Neuronal stem cell (in vitro differentiated cells): ENCODE measurements at regions not wholly inside any gene's neighbourhood (a gene's known extent, or its start where the extent isn't known, plus 50 kb on each side); places are given as distances from the start of the nearest gene placed in this dataset.

Experiments
- DNase-seq: peaks from one replicate; pipeline ENCODE4 v3.0.0-alpha.2; 2013; ENCODE audit warnings: low spot score
- H2AFZ ChIP-seq: one replicate; pipeline ENCODE4 v1.6.1; 2013; ENCODE audit warnings: mild to moderate bottlenecking, low read length, inconsistent platforms
- H2AK5ac ChIP-seq: 2 replicates; pipeline ENCODE4 v1.6.1; 2013; ENCODE audit warnings: low read depth, mild to moderate bottlenecking, inconsistent platforms, low read length, moderate library complexity, mixed read lengths
- H2BK120ac ChIP-seq: 2 replicates; pipeline ENCODE4 v1.6.1; 2013; ENCODE audit warnings: low read depth, mild to moderate bottlenecking, inconsistent platforms, low read length, moderate library complexity, mixed read lengths
- H2BK12ac ChIP-seq: one replicate; pipeline ENCODE4 v1.6.1; 2013; ENCODE audit warnings: low read length, inconsistent platforms
- H2BK15ac ChIP-seq: 2 replicates; pipeline ENCODE4 v1.6.1; 2013; ENCODE audit warnings: mild to moderate bottlenecking, low read length, inconsistent platforms, mixed read lengths
- H2BK5ac ChIP-seq: one replicate; pipeline ENCODE4 v1.6.1; 2013; ENCODE audit warnings: inconsistent platforms, mild to moderate bottlenecking, low read length, moderate library complexity
- H3K14ac ChIP-seq: one replicate; pipeline ENCODE4 v1.6.1; 2013; ENCODE audit warnings: low read length, inconsistent platforms
- H3K18ac ChIP-seq: 2 replicates; pipeline ENCODE4 v1.6.1; 2013; ENCODE audit warnings: low read length, inconsistent platforms
- H3K23ac ChIP-seq: 2 replicates; pipeline ENCODE4 v1.6.1; 2013; ENCODE audit warnings: low read depth, mild to moderate bottlenecking, mixed read lengths, low read length, inconsistent platforms; ENCODE audit not compliant: poor library complexity
- H3K27ac ChIP-seq: replicated peaks from 3 replicates; pipeline ENCODE4 v1.5.1; 2013; ENCODE audit warnings: low read length, inconsistent platforms
- H3K27me3 ChIP-seq, 3 experiments: 2 replicates each; pipeline ENCODE4 v1.6.1; 2013; ENCODE audit warnings: low read length in 3 of 3, mild to moderate bottlenecking in 2 of 3, inconsistent platforms in 1 of 3, low read depth in 1 of 3, mixed read lengths in 1 of 3, moderate library complexity in 1 of 3; ENCODE audit not compliant: control insufficient read depth in 3 of 3, insufficient read depth in 3 of 3
- H3K36me3 ChIP-seq, 2 donors: replicated peaks in 1 of 2; 2 replicates each; pipeline ENCODE4 v1.6.1; 2013; ENCODE audit warnings: low read length in 2 of 2; ENCODE audit not compliant: control insufficient read depth in 2 of 2, insufficient read depth in 2 of 2
- H3K4ac ChIP-seq: 2 replicates; pipeline ENCODE4 v1.6.1; 2013; ENCODE audit warnings: inconsistent platforms, mild to moderate bottlenecking, low read length, moderate library complexity
- H3K4me1 ChIP-seq, 2 donors: 1 replicate in 1 of 2; 2 replicates in 1 of 2; pipeline ENCODE4 v1.6.1; 2013; ENCODE audit warnings: low read length in 2 of 2, low read depth in 1 of 2; ENCODE audit not compliant: control insufficient read depth in 2 of 2, insufficient read depth in 1 of 2
- H3K4me2 ChIP-seq: one replicate; pipeline ENCODE4 v1.6.1; 2013; ENCODE audit warnings: mild to moderate bottlenecking, low read length, inconsistent platforms; ENCODE audit not compliant: insufficient read depth, poor library complexity, severe bottlenecking
- H3K4me3 ChIP-seq, 2 donors: 2 replicates each; pipeline ENCODE4 v1.5.1; 2013; ENCODE audit warnings: low read length in 2 of 2, mild to moderate bottlenecking in 2 of 2, inconsistent platforms in 1 of 2, moderate library complexity in 1 of 2
- H3K79me1 ChIP-seq: one replicate; pipeline ENCODE4 v1.6.1; 2013; ENCODE audit warnings: low read depth, mild to moderate bottlenecking, inconsistent platforms, low read length, moderate library complexity
- H3K9ac ChIP-seq: one replicate; pipeline ENCODE4 v1.6.1; 2013; ENCODE audit warnings: mild to moderate bottlenecking, low read depth, low read length, inconsistent platforms; ENCODE audit not compliant: poor library complexity
- H3K9me3 ChIP-seq, 2 donors: replicated peaks in 1 of 2; 2 replicates each; pipeline versions ENCODE3 to v1.6.1; 2013; ENCODE audit warnings: low read length in 2 of 2, mild to moderate bottlenecking in 2 of 2, inconsistent platforms in 1 of 2, low read depth in 1 of 2, mixed read lengths in 1 of 2, moderate library complexity in 1 of 2; ENCODE audit not compliant: control insufficient read depth in 2 of 2, insufficient read depth in 1 of 2
- H4K8ac ChIP-seq: one replicate; pipeline ENCODE4 v1.6.1; 2013; ENCODE audit warnings: low read depth, mild to moderate bottlenecking, inconsistent platforms, low read length, moderate library complexity
- H4K91ac ChIP-seq: one replicate; pipeline ENCODE4 v1.6.1; 2013; ENCODE audit warnings: low read length, low read depth, mild to moderate bottlenecking, inconsistent platforms; ENCODE audit not compliant: poor library complexity
- WGBS, 2 donors: extraction: QIAGEN DNeasy Blood & Tissue Kit; methylation state at CpG; one replicate each; pipeline ENCODE4 v1.1.7; 2013; ENCODE audit warnings: missing lambda C conversion rate in 2 of 2, mixed read lengths in 1 of 2; ENCODE audit not compliant: insufficient read length in 2 of 2, insufficient replicate concordance in 1 of 2; ENCODE audit errors: extremely low coverage in 2 of 2; 5-methylcytosine and 5-hydroxymethylcytosine counted together

DNA sequence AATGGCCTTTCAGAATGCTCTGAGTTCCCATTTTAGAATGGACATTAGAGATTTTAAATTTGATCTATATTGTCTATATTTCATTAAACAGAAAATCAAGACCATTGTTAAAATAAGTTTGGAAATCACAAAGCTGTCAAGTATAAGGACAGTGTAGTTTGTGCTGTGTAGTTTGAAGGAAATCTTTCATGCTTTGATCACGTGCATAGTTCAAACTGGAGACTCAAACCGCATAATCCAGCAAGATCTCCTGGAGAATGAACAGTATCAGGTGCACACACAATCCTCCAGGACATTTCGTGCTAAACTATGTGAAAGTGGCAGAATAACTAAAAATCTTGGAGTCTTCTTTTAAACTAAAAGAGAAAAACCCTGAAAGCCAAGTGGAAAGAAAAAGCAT lies 60.8 kb upstream of the TBXT start:
- H2BK12ac ChIP-seq, result no peak overlapping the region
- no peak overlapping the region for H4K91ac ChIP-seq
- H3K27me3 ChIP-seq, result peaks cover 0 to 29% (median 0%) of the 10 kb centered on the region in 3 experiments
- H3K36me3 ChIP-seq, result no peaks in the 10 kb centered on the region
- no peak overlapping the region for H3K9ac ChIP-seq
- no peak overlapping the region for H3K4ac ChIP-seq
- no peaks in the 10 kb centered on the region for H3K9me3 ChIP-seq
- peaks cover 0 to 1% of the 10 kb centered on the region in 2 donors for H3K4me1 ChIP-seq
- no peak for DNase-seq
- no peak overlapping the region for H4K8ac ChIP-seq
- no CpG with 5 or more reads among the region's 3 CpGs for WGBS, 2 donors
- H3K23ac ChIP-seq, result no peak overlapping the region
- no peak overlapping the region for H2BK15ac ChIP-seq
- H2AFZ ChIP-seq, result no peak overlapping the region
- no peak overlapping the region for H3K4me2 ChIP-seq
- no peak overlapping the region for H3K18ac ChIP-seq
- no peak overlapping the region for H2BK120ac ChIP-seq
- H3K27ac ChIP-seq, result no peak overlapping the region
- H3K4me3 ChIP-seq, result no peak overlapping the region
- H3K14ac ChIP-seq, result no peak overlapping the region
- H3K79me1 ChIP-seq, result peaks cover 1% of the 10 kb centered on the region
- no peak overlapping the region for H2BK5ac ChIP-seq
- no peak overlapping the region for H2AK5ac ChIP-seq

- no peak overlapping the region for H3K9ac ChIP-seq
- no peaks in the 10 kb centered on the region for H3K9me3 ChIP-seq
- H2BK120ac ChIP-seq, result no peak overlapping the region
- WGBS, 2 donors, result no CpG with 5 or more reads among the region's 3 CpGs
- no peak overlapping the region for H3K23ac ChIP-seq
- peaks cover 0 to 16% (median 2%) of the 10 kb centered on the region in 3 experiments for H3K27me3 ChIP-seq
- no peak overlapping the region for H2AK5ac ChIP-seq
- no peak overlapping the region for H3K4ac ChIP-seq
- no peaks in the 10 kb centered on the region for H3K4me1 ChIP-seq
- no peaks in the 10 kb centered on the region for H3K79me1 ChIP-seq
- H2BK12ac ChIP-seq, result no peak overlapping the region
- no peaks in the 10 kb centered on the region for H3K36me3 ChIP-seq
- no peak overlapping the region for H3K4me2 ChIP-seq
- H3K27ac ChIP-seq, result no peak overlapping the region
- no peak overlapping the region for H3K14ac ChIP-seq
- no peak overlapping the region for H3K4me3 ChIP-seq
- no peak overlapping the region for H4K8ac ChIP-seq
- H2AFZ ChIP-seq, result no peak overlapping the region
- no peak overlapping the region for H4K91ac ChIP-seq
- H3K18ac ChIP-seq, result no peak overlapping the region
- no peak for DNase-seq
- H2BK15ac ChIP-seq, result no peak overlapping the region
- no peak overlapping the region for H2BK5ac ChIP-seq
Observed at GRCh38 chr6:166223079-166223478, 55.4 kb upstream of the TBXT start.

DNA sequence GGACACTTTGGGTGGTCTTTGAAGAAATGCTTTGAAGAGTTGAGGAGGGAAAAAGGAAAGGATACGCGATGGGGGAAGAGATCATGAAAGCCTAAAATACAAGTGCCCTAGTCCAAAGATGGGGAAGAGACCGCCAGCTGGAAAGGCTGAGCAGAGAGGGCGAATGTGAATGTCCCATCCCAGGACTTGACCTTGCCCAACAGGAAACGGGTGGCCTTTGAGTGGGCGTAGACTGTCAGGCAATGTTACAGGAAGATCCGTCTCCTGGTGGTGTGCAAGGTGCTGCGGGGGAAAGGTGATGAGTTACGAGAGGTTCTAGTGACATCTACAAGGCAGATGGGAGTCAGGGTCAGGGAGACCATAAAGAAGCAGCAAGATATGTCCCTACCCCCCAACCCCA lies 55.0 kb upstream of the TBXT start:
- Histone ChIP-seq H3K14ac (no peak overlapping the region), H3K4me2 (no peak overlapping the region), H2BK120ac (no peak overlapping the region), H2AFZ (no peak overlapping the region), H3K9ac (no peak overlapping the region), H2BK5ac (no peak overlapping the region), H2BK12ac (no peak overlapping the region), H3K4me3 (no peak overlapping the region), H3K79me1 (no peaks in the 10 kb centered on the region), H3K4me1 (no peaks in the 10 kb centered on the region), H2AK5ac (no peak overlapping the region), H3K27ac (no peak overlapping the region), H2BK15ac (no peak overlapping the region), H3K27me3 (peaks cover 0 to 13% (median 2%) of the 10 kb centered on the region in 3 experiments), H4K8ac (no peak overlapping the region), H3K9me3 (no peaks in the 10 kb centered on the region), H3K18ac (no peak overlapping the region), H3K36me3 (no peaks in the 10 kb centered on the region), H3K23ac (no peak overlapping the region), H4K91ac (no peak overlapping the region), H3K4ac (no peak overlapping the region)
- 100% methylated on average over 2 of the region's 9 CpGs; no CpG with 5 or more reads in 1 of the 2 donors for WGBS, 2 donors
- DNase-seq, result no peak

- Histone ChIP-seq H3K27me3 (peaks cover 0 to 9% (median 2%) of the 10 kb centered on the region in 3 experiments), H3K36me3 (no peaks in the 10 kb centered on the region), H2BK15ac (no peak overlapping the region), H4K8ac (no peak overlapping the region), H3K9me3 (no peaks in the 10 kb centered on the region), H3K9ac (no peak overlapping the region), H3K14ac (no peak overlapping the region), H3K4ac (no peak overlapping the region), H4K91ac (no peak overlapping the region), H3K4me3 (no peak overlapping the region), H3K79me1 (no peaks in the 10 kb centered on the region), H2AK5ac (no peak overlapping the region), H3K4me1 (no peaks in the 10 kb centered on the region), H2BK120ac (no peak overlapping the region), H2BK12ac (no peak overlapping the region), H2BK5ac (no peak overlapping the region), H2AFZ (no peak overlapping the region), H3K4me2 (no peak overlapping the region), H3K18ac (no peak overlapping the region), H3K23ac (no peak overlapping the region), H3K27ac (no peak overlapping the region)
- WGBS, 2 donors, result no CpG with 5 or more reads among the region's 12 CpGs
- no peak for DNase-seq
Observed at GRCh38 chr6:166221636-166222035, 54.0 kb upstream of the TBXT start.
